Lower leg skin (tissue), 3 donors: ENCODE measurements at regions not wholly inside any gene's neighbourhood (a gene's known extent, or its start where the extent isn't known, plus 50 kb on each side); places are given as distances from the start of the nearest gene placed in this dataset.

Source experiments
- POLR2A ChIP-seq, 2 donors: fragments of 450-650 bp; IDR thresholded peaks; one replicate each; pipeline ENCODE4 v1.6.1; 2016 to 2017; ENCODE audit warnings: antibody characterized with exemption in 2 of 2, mild to moderate bottlenecking in 1 of 2, moderate library complexity in 1 of 2
- TF ChIP-seq, protein P1 (sequence below), 3 donors: fragments of 450-650 bp; IDR thresholded peaks; one replicate each; pipeline ENCODE4 v1.5.1; 2016; ENCODE audit warnings: antibody characterized with exemption in 3 of 3, mild to moderate bottlenecking in 3 of 3, moderate library complexity in 2 of 3

DNA sequence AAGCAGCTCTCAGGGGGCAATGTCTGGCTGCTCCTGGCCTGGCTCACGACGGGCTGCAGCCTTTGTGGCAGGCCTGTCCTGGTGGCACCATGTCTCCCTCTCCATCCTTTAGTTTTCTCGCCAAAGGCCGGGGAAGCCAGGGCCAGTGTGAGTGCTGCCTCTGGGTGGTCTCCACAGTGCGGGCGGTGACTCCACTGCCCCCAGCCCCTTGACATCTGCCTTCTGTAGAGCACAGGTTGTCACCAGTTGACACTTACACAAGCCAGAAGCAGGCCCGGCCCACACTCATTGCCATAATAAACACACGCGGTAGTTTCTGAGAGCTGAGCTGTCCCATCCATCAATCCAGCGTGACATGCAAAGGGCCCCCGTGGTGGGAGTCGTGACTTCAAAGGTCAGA lies 219.5 kb downstream of the TFAP2C start:
- TF ChIP-seq, protein P1, sequence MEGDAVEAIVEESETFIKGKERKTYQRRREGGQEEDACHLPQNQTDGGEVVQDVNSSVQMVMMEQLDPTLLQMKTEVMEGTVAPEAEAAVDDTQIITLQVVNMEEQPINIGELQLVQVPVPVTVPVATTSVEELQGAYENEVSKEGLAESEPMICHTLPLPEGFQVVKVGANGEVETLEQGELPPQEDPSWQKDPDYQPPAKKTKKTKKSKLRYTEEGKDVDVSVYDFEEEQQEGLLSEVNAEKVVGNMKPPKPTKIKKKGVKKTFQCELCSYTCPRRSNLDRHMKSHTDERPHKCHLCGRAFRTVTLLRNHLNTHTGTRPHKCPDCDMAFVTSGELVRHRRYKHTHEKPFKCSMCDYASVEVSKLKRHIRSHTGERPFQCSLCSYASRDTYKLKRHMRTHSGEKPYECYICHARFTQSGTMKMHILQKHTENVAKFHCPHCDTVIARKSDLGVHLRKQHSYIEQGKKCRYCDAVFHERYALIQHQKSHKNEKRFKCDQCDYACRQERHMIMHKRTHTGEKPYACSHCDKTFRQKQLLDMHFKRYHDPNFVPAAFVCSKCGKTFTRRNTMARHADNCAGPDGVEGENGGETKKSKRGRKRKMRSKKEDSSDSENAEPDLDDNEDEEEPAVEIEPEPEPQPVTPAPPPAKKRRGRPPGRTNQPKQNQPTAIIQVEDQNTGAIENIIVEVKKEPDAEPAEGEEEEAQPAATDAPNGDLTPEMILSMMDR (IDR thresholded peaks at IDR 0.05) = no peak
- no peak for TF ChIP-seq POLR2A (IDR thresholded peaks at IDR 0.05)
